Sigmoid colon (tissue), 6 donors: ENCODE measurements at regions not wholly inside any gene's neighbourhood (a gene's known extent, or its start where the extent isn't known, plus 50 kb on each side); places are given as distances from the start of the nearest gene placed in this dataset.
"Not testable (repeated sequence)": the region's sequence is repeated elsewhere in the genome, so short reads cannot be mapped to it uniquely, and the experiment has no call there.

Experiments used
- DNase-seq: peaks from one replicate; pipeline ENCODE4 v3.0.0-alpha.2; 2019
- H3K27ac ChIP-seq, 4 donors: fragments of 200-600 bp; sonication (generic); one replicate each; pipeline ENCODE4 v1.5.1; 2016 to 2019; ENCODE audit warnings: mild to moderate bottlenecking in 1 of 4
- H3K27me3 ChIP-seq, 3 donors: fragments of 200-600 bp; sonication (generic); one replicate each; pipeline ENCODE4 v1.5.1; 2019; ENCODE audit warnings: mild to moderate bottlenecking in 1 of 3
- H3K36me3 ChIP-seq, 4 donors: fragments of 200-600 bp; sonication (generic); one replicate each; pipeline ENCODE4 v1.5.1; 2016 to 2019
- H3K4me1 ChIP-seq, 4 donors: fragments of 200-600 bp; sonication (generic); one replicate each; pipeline ENCODE4 v1.5.1; 2017 to 2019
- H3K4me3 ChIP-seq, 4 donors: fragments of 200-600 bp; sonication (generic); one replicate each; pipeline ENCODE4 v1.5.1; 2017 to 2019; ENCODE audit warnings: mild to moderate bottlenecking in 2 of 4, moderate library complexity in 1 of 4
- H3K9me3 ChIP-seq, 4 donors: fragments of 200-600 bp in 3 of 4; sonication (generic) in 3 of 4; one replicate each; pipeline versions ENCODE4 v1.5.1 to v1.6.1; 2013 to 2019
- EP300 ChIP-seq, 4 donors: sonication (generic); formaldehyde crosslinking; IDR thresholded peaks; one replicate each; pipeline ENCODE4 v1.6.1; 2017; ENCODE audit warnings: antibody characterized with exemption in 4 of 4
- POLR2A ChIP-seq, 2 donors: fragments of 450-650 bp; IDR thresholded peaks; one replicate each; pipeline ENCODE4 v1.6.1; 2016; ENCODE audit warnings: antibody characterized with exemption in 2 of 2, mild to moderate bottlenecking in 2 of 2, moderate library complexity in 2 of 2
- POLR2AphosphoS5 ChIP-seq, 4 donors: sonication (generic); formaldehyde crosslinking; IDR thresholded peaks; one replicate each; pipeline ENCODE4 v1.6.1; 2017; ENCODE audit warnings: antibody characterized with exemption in 4 of 4
- WGBS, 2 donors: extraction: QIAGEN DNeasy Blood & Tissue Kit; methylation state at CpG; one replicate each; pipeline ENCODE4 v1.1.7; 2013; 5-methylcytosine and 5-hydroxymethylcytosine counted together
- intact Hi-C: fragments of 100-400 bp; cut with DNase I; formaldehyde crosslinking; loops from one replicate; pipeline ENCODE4 v1.15.1; 2023
- TF ChIP-seq, protein P1 (sequence below), 4 experiments: fragments of 450-650 bp in 3 of 4; fragments of 200-600 bp in 1 of 4; IDR thresholded peaks; one replicate each; pipeline ENCODE4 v1.5.1; 2016 to 2019; ENCODE audit warnings: antibody characterized with exemption in 4 of 4, mild to moderate bottlenecking in 3 of 4, moderate library complexity in 2 of 4
- donor health status: healthy with polysubstance abuse.
- donor health status: healthy.

- H3K4me1 ChIP-seq, intact Hi-C loops, DNase-seq, H3K27me3 ChIP-seq, H3K36me3 ChIP-seq, H3K4me3 ChIP-seq, H3K9me3 ChIP-seq, H3K27ac ChIP-seq: not testable (repeated sequence)
- 28 to 30% methylated on average over 2 of the region's 3 CpGs for WGBS, 2 donors
These were observed 249.2 kb upstream of the CXorf66 start for GRCh38 chrX:140214518-140214917.

DNA sequence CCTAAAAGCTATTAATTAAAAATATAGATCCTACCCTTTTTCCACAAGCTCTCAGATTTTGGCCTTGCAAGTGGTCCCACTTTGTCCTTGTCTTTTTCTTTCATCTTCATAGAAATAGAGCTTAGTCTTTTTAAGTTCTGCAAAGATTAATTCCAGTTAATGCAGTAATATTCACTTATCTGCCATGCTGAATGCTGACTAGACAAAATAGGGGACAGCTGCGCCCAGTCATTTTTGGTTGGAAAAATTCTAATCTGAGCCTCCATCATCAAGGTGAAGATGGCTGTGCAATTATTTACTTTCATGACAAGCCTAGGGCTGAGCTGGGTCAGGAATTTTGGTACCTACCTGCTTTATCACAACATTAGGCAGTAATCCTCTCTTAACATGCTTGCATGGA is 241.3 kb upstream of the CXorf66 start:
- Histone ChIP-seq H3K4me1 (no peaks in the 10 kb centered on the region), H3K27ac (no peak overlapping the region), H3K36me3 (no peaks in the 10 kb centered on the region), H3K4me3 (no peak overlapping the region), H3K27me3 (no peaks in the 10 kb centered on the region), H3K9me3 (no peaks in the 10 kb centered on the region)
- 95 to 100% methylated on average over 1 of the region's 1 CpG for WGBS, 2 donors
- intact Hi-C loops = no loop called here
- no peak for DNase-seq
- TF ChIP-seq POLR2A (IDR thresholded peaks at IDR 0.05) (no peak), EP300 (IDR thresholded peaks at IDR 0.05) (no peak), POLR2AphosphoS5 (IDR thresholded peaks at IDR 0.05) (no peak)
- TF ChIP-seq, protein P1, sequence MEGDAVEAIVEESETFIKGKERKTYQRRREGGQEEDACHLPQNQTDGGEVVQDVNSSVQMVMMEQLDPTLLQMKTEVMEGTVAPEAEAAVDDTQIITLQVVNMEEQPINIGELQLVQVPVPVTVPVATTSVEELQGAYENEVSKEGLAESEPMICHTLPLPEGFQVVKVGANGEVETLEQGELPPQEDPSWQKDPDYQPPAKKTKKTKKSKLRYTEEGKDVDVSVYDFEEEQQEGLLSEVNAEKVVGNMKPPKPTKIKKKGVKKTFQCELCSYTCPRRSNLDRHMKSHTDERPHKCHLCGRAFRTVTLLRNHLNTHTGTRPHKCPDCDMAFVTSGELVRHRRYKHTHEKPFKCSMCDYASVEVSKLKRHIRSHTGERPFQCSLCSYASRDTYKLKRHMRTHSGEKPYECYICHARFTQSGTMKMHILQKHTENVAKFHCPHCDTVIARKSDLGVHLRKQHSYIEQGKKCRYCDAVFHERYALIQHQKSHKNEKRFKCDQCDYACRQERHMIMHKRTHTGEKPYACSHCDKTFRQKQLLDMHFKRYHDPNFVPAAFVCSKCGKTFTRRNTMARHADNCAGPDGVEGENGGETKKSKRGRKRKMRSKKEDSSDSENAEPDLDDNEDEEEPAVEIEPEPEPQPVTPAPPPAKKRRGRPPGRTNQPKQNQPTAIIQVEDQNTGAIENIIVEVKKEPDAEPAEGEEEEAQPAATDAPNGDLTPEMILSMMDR (IDR thresholded peaks at IDR 0.05) = no peak

DNA sequence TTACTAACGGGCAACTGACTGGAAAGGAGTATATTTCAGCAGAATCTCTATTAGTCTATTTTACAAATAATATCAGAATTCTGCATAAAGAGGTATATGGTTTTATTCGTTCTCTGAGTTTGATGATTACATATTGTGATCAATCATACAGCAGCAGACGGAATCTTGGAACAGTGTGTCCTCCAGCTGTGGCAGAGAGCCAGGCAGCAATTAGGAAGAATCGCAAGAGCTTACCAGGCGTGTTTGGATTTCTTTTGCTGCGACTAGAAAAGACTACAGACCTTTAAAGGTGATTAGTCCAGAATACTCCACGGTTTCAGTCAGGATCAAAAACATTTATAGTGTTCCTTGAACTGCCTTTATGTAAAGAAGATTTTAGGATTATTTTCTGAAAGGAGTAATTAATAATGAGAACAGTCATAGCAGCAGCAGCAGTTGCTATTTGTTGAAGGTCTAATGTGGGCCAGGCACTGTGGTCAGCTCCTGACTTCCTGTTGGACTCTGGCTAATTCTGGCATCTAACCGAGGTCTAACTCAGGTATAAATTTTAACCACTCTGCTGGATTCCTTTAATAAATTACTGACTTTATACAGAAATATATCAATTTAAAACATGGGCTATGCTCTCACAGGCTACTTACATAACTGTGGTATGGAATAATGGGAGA is 225.3 kb upstream of the CXorf66 start:
- no peak for TF ChIP-seq POLR2AphosphoS5 (IDR thresholded peaks at IDR 0.05)
- TF ChIP-seq, protein P1 (IDR thresholded peaks at IDR 0.05) = no peak
- no peak for TF ChIP-seq EP300 (IDR thresholded peaks at IDR 0.05)
- no peak for TF ChIP-seq POLR2A (IDR thresholded peaks at IDR 0.05)

GRCh38 chrX:140180585-140180984 is 215.3 kb upstream of the CXorf66 start:
- Histone ChIP-seq H3K4me3 (no peak overlapping the region), H3K36me3 (no peaks in the 10 kb centered on the region), H3K4me1 (no peaks in the 10 kb centered on the region), H3K9me3 (no peaks in the 10 kb centered on the region), H3K27ac (no peak overlapping the region), H3K27me3 (no peaks in the 10 kb centered on the region)
- no peak for DNase-seq
- intact Hi-C loops = no loop called here
- no peak for TF ChIP-seq EP300 (IDR thresholded peaks at IDR 0.05)
- no peak for TF ChIP-seq POLR2AphosphoS5 (IDR thresholded peaks at IDR 0.05)
- TF ChIP-seq POLR2A (IDR thresholded peaks at IDR 0.05) = no peak
- TF ChIP-seq, protein P1 (IDR thresholded peaks at IDR 0.05) = no peak
- WGBS, 2 donors = 71 to 78% methylated on average over 3 of the region's 3 CpGs

More for the DNA sequence above, 225.3 kb upstream of the CXorf66 start:
- no peak overlapping the region for H3K4me3 ChIP-seq
- WGBS, 2 donors = 17 to 49% methylated on average over 8 of the region's 8 CpGs
- DNase-seq = no peak
- H3K4me1 ChIP-seq = no peaks in the 10 kb centered on the region
- H3K27me3 ChIP-seq = no peaks in the 10 kb centered on the region
- intact Hi-C loops = no loop called here
- no peaks in the 10 kb centered on the region for H3K36me3 ChIP-seq
- no peak overlapping the region for H3K27ac ChIP-seq
- no peaks in the 10 kb centered on the region for H3K9me3 ChIP-seq

GRCh38 chrX:140177821-140178220 is 212.5 kb upstream of the CXorf66 start:
- no peak overlapping the region for H3K27ac ChIP-seq
- no peaks in the 10 kb centered on the region for H3K27me3 ChIP-seq
- no peaks in the 10 kb centered on the region for H3K4me1 ChIP-seq
- H3K36me3 ChIP-seq = no peaks in the 10 kb centered on the region
- WGBS, 2 donors = 15 to 22% methylated on average over 3 of the region's 3 CpGs
- H3K9me3 ChIP-seq = no peaks in the 10 kb centered on the region
- TF ChIP-seq POLR2A (IDR thresholded peaks at IDR 0.05) = no peak
- TF ChIP-seq POLR2AphosphoS5 (IDR thresholded peaks at IDR 0.05) = no peak
- no peak for TF ChIP-seq EP300 (IDR thresholded peaks at IDR 0.05)
- TF ChIP-seq, protein P1 (IDR thresholded peaks at IDR 0.05) = no peak
- no peak for DNase-seq
- intact Hi-C loops = no loop called here
- H3K4me3 ChIP-seq = no peak overlapping the region
